GM23338 (cell line): ENCODE measurements at regions not wholly inside any gene's neighbourhood (a gene's known extent, or its start where the extent isn't known, plus 50 kb on each side); places are given as distances from the start of the nearest gene placed in this dataset.

Source experiments
- ATAC-seq: fragments of 200-7000 bp; cut with Tn5 transposase; 3 replicates; pipeline ENCODE4 v1.9.1; 2020
- DNase-seq: peaks from one replicate; pipeline ENCODE4 v3.0.0-alpha.2; 2015; ENCODE audit warnings: low spot score
- H2AFZ ChIP-seq: fragments of 200-600 bp; sonication (generic); 2 replicates; pipeline ENCODE4 v1.8.0; 2016; ENCODE audit warnings: antibody characterized with exemption, mild to moderate bottlenecking, moderate library complexity
- H3F3A ChIP-seq: fragments of 200-600 bp; sonication (generic); replicated peaks from 2 replicates; pipeline ENCODE4 v1.8.0; 2017; ENCODE audit warnings: antibody characterized with exemption, mixed run types, low read depth
- H3K27ac ChIP-seq: fragments of 200-600 bp; sonication (generic); 2 replicates; pipeline ENCODE4 v1.6.1; 2016; ENCODE audit warnings: low read depth
- H3K27me3 ChIP-seq: fragments of 200-600 bp; sonication (generic); 2 replicates; pipeline ENCODE4 v1.8.0; 2016; ENCODE audit warnings: mild to moderate bottlenecking, mixed run types, moderate library complexity; ENCODE audit not compliant: insufficient read depth
- H3K36me3 ChIP-seq: fragments of 200-600 bp; sonication (generic); 2 replicates; pipeline ENCODE4 v1.8.0; 2016; ENCODE audit warnings: mild to moderate bottlenecking; ENCODE audit not compliant: insufficient read depth
- H3K4me1 ChIP-seq: fragments of 200-600 bp; sonication (generic); 2 replicates; pipeline ENCODE4 v1.8.0; 2016; ENCODE audit warnings: mild to moderate bottlenecking, moderate library complexity; ENCODE audit not compliant: insufficient read depth
- H3K4me2 ChIP-seq: fragments of 200-600 bp; sonication (generic); 2 replicates; pipeline ENCODE4 v1.7.1; 2017; ENCODE audit warnings: mixed run types
- H3K4me3 ChIP-seq: fragments of 200-600 bp; sonication (generic); 2 replicates; pipeline ENCODE4 v1.6.1; 2016; ENCODE audit warnings: mixed run types
- H3K79me2 ChIP-seq: fragments of 200-600 bp; sonication (generic); replicated peaks from 2 replicates; pipeline ENCODE4 v1.8.0; 2017; ENCODE audit warnings: mild to moderate bottlenecking; ENCODE audit not compliant: insufficient read depth
- H3K9me2 ChIP-seq: fragments of 200-600 bp; sonication (generic); 2 replicates; pipeline ENCODE4 v1.8.0; 2017; ENCODE audit not compliant: insufficient read depth
- H4K20me1 ChIP-seq: fragments of 200-600 bp; sonication (generic); replicated peaks from 2 replicates; pipeline ENCODE4 v1.8.0; 2017; ENCODE audit warnings: mild to moderate bottlenecking; ENCODE audit not compliant: insufficient read depth
- H3K27ac Mint-ChIP-seq: 2 replicates; pipeline ENCODE4 v1.8.0; 2020; ENCODE audit warnings: inconsistent platforms, mild to moderate bottlenecking, moderate library complexity, mixed read lengths
- H3K27me3 Mint-ChIP-seq: 3 replicates; pipeline ENCODE4 v1.8.0; 2022; ENCODE audit warnings: low read depth, mild to moderate bottlenecking, moderate library complexity, mixed read lengths, inconsistent platforms; ENCODE audit not compliant: insufficient read depth, poor library complexity
- H3K36me3 Mint-ChIP-seq: 3 replicates; pipeline ENCODE4 v1.8.0; 2021; ENCODE audit warnings: low read depth, mild to moderate bottlenecking, inconsistent platforms, moderate library complexity, mixed read lengths
- H3K4me1 Mint-ChIP-seq: 3 replicates; pipeline ENCODE4 v1.8.0; 2020; ENCODE audit warnings: mild to moderate bottlenecking, inconsistent platforms, mixed read lengths
- H3K4me3 Mint-ChIP-seq: 3 replicates; pipeline ENCODE4 v1.8.0; 2021; ENCODE audit warnings: moderate library complexity, mild to moderate bottlenecking, inconsistent platforms, mixed read lengths
- H3K9me3 Mint-ChIP-seq: 3 replicates; pipeline ENCODE4 v1.8.0; 2020; ENCODE audit warnings: moderate library complexity, mild to moderate bottlenecking, inconsistent platforms, mixed read lengths
- CREB1 ChIP-seq: fragments of 250-450 bp; sonication (Bioruptor Pico); IDR thresholded peaks from 2 replicates; pipeline ENCODE4 v1.5.0; 2020; ENCODE audit warnings: low read depth, mild to moderate bottlenecking, moderate library complexity
- CTCF ChIP-seq, 2 experiments: fragments of 200-600 bp in 1 of 2; sonication (generic) in 1 of 2; conservative IDR thresholded peaks; 2 replicates each; pipeline versions ENCODE4 v1.5.1 to v1.6.1; 2016 to 2017; ENCODE audit warnings: antibody characterized with exemption in 2 of 2, low read depth in 2 of 2, mild to moderate bottlenecking in 2 of 2, moderate library complexity in 1 of 2
- EZH2 ChIP-seq: fragments of 200-600 bp; sonication (generic); IDR thresholded peaks from one replicate; pipeline ENCODE4 v1.8.0; 2017; ENCODE audit warnings: antibody characterized with exemption, mild to moderate bottlenecking, low read depth; ENCODE audit not compliant: unreplicated experiment
- EZH2phosphoT487 ChIP-seq: fragments of 200-600 bp; sonication (generic); IDR thresholded peaks from one replicate; pipeline ENCODE4 v1.8.1; 2018; ENCODE audit warnings: antibody characterized with exemption; ENCODE audit not compliant: unreplicated experiment
- JUNB ChIP-seq: IDR thresholded peaks from one replicate; pipeline ENCODE4 v1.6.1; 2016; ENCODE audit warnings: antibody characterized with exemption; ENCODE audit not compliant: unreplicated experiment
- NANOG ChIP-seq: IDR thresholded peaks from 2 replicates; pipeline ENCODE4 v1.6.1; 2016; ENCODE audit warnings: antibody characterized with exemption, borderline replicate concordance
- POLR2AphosphoS5 ChIP-seq: IDR thresholded peaks from 2 replicates; pipeline ENCODE4 v1.6.1; 2016; ENCODE audit warnings: antibody characterized with exemption, low read depth
- STAT1 ChIP-seq: IDR thresholded peaks from one replicate; pipeline ENCODE4 v1.6.1; 2016; ENCODE audit warnings: antibody characterized with exemption; ENCODE audit not compliant: unreplicated experiment
- ZNF114 ChIP-seq: fragments of 250-450 bp; sonication (Bioruptor Pico); IDR thresholded peaks from 2 replicates; pipeline ENCODE4 v1.5.0; 2020; ENCODE audit warnings: mild to moderate bottlenecking, moderate library complexity
- ZNF331 ChIP-seq: fragments of 250-450 bp; sonication (Bioruptor Pico); IDR thresholded peaks from 2 replicates; pipeline ENCODE4 v1.5.0; 2020; ENCODE audit warnings: low read depth, mild to moderate bottlenecking, moderate library complexity
- TF ChIP-seq, protein P1 (sequence below): IDR thresholded peaks from 2 replicates; pipeline ENCODE4 v1.6.1; 2016; ENCODE audit warnings: antibody characterized with exemption
- TF ChIP-seq, protein P2 (sequence below): fragments of 250-450 bp; sonication (Bioruptor Pico); IDR thresholded peaks from 2 replicates; pipeline ENCODE4 v1.5.0; 2020; ENCODE audit warnings: mild to moderate bottlenecking, moderate library complexity

GRCh38 chr15:62567501-62567900 lies 402.4 kb upstream of the C2CD4B start:
- Mint-ChIP-seq H3K27me3 (peaks cover 4% of the 10 kb centered on the region), H3K36me3 (no peaks in the 10 kb centered on the region), H3K9me3 (no peaks in the 10 kb centered on the region), H3K27ac (no peak overlapping the region; the same call in 1 of the 2 replicates), H3K4me3 (no peak overlapping the region), H3K4me1 (peaks cover 26% of the 10 kb centered on the region)
- Histone ChIP-seq H3K4me1 (no peaks in the 10 kb centered on the region; the same call in 1 of the 2 replicates), H3K27ac (no peak overlapping the region), H3K27me3 (no peaks in the 10 kb centered on the region), H3K9me2 (no peaks in the 10 kb centered on the region), H3F3A (no peaks in the 10 kb centered on the region), H3K79me2 (peaks cover 7% of the 10 kb centered on the region; the same call in 1 of the 2 replicates), H3K4me3 (no peak overlapping the region), H4K20me1 (no peaks in the 10 kb centered on the region; the same call in 1 of the 2 replicates), H3K36me3 (no peaks in the 10 kb centered on the region), H2AFZ (no peak overlapping the region), H3K4me2 (no peak overlapping the region)
- no peak for TF ChIP-seq EZH2phosphoT487
- DNase-seq (no peak), ATAC-seq (no peak)

DNA sequence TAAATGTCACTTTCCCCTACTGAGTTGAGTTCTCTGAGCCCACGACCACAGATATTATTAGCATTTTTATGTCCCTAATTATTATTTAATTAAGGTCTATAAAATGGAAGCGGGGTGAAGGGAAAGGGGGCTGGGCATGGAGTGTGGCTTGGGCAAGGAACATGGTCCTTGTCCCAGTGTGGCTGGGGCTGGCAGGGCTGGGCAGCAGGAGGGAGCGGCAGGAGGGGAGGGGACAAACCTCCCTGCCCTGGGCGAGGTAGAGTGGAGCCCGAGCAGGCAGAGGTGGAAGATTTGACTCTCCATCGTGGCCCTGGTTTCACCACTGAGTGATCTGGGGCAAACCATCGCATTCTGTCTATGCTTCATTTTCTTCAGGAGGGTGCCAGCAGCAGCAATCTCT lies 402.9 kb upstream of the C2CD4B start:
- H3K4me3 ChIP-seq = no peak overlapping the region
- no peak overlapping the region for H3K4me2 ChIP-seq
- no peaks in the 10 kb centered on the region for H3K9me2 ChIP-seq
- H3K4me1 ChIP-seq = no peaks in the 10 kb centered on the region; the same call in 1 of the 2 replicates
- no peaks in the 10 kb centered on the region for H3K36me3 ChIP-seq
- no peak overlapping the region for H3K4me3 Mint-ChIP-seq
- peaks cover 7% of the 10 kb centered on the region; the same call in 1 of the 2 replicates for H3K79me2 ChIP-seq
- no peak overlapping the region for H2AFZ ChIP-seq
- H3K36me3 Mint-ChIP-seq = no peaks in the 10 kb centered on the region
- H3K27ac Mint-ChIP-seq = no peak overlapping the region
- peaks cover 31% of the 10 kb centered on the region for H3K4me1 Mint-ChIP-seq
- DNase-seq (no peak), ATAC-seq (no peak)
- H3F3A ChIP-seq = no peaks in the 10 kb centered on the region
- no peaks in the 10 kb centered on the region; the same call in 1 of the 2 replicates for H4K20me1 ChIP-seq
- H3K27me3 Mint-ChIP-seq = peaks cover 9% of the 10 kb centered on the region
- no peaks in the 10 kb centered on the region for H3K9me3 Mint-ChIP-seq
- no peaks in the 10 kb centered on the region for H3K27me3 ChIP-seq
- no peak overlapping the region for H3K27ac ChIP-seq
- TF ChIP-seq POLR2AphosphoS5 = no peak
- no peak for TF ChIP-seq EZH2phosphoT487
- TF ChIP-seq, protein P1, sequence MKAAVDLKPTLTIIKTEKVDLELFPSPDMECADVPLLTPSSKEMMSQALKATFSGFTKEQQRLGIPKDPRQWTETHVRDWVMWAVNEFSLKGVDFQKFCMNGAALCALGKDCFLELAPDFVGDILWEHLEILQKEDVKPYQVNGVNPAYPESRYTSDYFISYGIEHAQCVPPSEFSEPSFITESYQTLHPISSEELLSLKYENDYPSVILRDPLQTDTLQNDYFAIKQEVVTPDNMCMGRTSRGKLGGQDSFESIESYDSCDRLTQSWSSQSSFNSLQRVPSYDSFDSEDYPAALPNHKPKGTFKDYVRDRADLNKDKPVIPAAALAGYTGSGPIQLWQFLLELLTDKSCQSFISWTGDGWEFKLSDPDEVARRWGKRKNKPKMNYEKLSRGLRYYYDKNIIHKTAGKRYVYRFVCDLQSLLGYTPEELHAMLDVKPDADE = no peak
- no peak for TF ChIP-seq CREB1
- no peak for TF ChIP-seq STAT1
- TF ChIP-seq ZNF114 (CRISPR knock-in tag) = no peak
- no peak for TF ChIP-seq JUNB
- no peak for TF ChIP-seq ZNF331 (CRISPR knock-in tag)
- TF ChIP-seq, protein P2, sequence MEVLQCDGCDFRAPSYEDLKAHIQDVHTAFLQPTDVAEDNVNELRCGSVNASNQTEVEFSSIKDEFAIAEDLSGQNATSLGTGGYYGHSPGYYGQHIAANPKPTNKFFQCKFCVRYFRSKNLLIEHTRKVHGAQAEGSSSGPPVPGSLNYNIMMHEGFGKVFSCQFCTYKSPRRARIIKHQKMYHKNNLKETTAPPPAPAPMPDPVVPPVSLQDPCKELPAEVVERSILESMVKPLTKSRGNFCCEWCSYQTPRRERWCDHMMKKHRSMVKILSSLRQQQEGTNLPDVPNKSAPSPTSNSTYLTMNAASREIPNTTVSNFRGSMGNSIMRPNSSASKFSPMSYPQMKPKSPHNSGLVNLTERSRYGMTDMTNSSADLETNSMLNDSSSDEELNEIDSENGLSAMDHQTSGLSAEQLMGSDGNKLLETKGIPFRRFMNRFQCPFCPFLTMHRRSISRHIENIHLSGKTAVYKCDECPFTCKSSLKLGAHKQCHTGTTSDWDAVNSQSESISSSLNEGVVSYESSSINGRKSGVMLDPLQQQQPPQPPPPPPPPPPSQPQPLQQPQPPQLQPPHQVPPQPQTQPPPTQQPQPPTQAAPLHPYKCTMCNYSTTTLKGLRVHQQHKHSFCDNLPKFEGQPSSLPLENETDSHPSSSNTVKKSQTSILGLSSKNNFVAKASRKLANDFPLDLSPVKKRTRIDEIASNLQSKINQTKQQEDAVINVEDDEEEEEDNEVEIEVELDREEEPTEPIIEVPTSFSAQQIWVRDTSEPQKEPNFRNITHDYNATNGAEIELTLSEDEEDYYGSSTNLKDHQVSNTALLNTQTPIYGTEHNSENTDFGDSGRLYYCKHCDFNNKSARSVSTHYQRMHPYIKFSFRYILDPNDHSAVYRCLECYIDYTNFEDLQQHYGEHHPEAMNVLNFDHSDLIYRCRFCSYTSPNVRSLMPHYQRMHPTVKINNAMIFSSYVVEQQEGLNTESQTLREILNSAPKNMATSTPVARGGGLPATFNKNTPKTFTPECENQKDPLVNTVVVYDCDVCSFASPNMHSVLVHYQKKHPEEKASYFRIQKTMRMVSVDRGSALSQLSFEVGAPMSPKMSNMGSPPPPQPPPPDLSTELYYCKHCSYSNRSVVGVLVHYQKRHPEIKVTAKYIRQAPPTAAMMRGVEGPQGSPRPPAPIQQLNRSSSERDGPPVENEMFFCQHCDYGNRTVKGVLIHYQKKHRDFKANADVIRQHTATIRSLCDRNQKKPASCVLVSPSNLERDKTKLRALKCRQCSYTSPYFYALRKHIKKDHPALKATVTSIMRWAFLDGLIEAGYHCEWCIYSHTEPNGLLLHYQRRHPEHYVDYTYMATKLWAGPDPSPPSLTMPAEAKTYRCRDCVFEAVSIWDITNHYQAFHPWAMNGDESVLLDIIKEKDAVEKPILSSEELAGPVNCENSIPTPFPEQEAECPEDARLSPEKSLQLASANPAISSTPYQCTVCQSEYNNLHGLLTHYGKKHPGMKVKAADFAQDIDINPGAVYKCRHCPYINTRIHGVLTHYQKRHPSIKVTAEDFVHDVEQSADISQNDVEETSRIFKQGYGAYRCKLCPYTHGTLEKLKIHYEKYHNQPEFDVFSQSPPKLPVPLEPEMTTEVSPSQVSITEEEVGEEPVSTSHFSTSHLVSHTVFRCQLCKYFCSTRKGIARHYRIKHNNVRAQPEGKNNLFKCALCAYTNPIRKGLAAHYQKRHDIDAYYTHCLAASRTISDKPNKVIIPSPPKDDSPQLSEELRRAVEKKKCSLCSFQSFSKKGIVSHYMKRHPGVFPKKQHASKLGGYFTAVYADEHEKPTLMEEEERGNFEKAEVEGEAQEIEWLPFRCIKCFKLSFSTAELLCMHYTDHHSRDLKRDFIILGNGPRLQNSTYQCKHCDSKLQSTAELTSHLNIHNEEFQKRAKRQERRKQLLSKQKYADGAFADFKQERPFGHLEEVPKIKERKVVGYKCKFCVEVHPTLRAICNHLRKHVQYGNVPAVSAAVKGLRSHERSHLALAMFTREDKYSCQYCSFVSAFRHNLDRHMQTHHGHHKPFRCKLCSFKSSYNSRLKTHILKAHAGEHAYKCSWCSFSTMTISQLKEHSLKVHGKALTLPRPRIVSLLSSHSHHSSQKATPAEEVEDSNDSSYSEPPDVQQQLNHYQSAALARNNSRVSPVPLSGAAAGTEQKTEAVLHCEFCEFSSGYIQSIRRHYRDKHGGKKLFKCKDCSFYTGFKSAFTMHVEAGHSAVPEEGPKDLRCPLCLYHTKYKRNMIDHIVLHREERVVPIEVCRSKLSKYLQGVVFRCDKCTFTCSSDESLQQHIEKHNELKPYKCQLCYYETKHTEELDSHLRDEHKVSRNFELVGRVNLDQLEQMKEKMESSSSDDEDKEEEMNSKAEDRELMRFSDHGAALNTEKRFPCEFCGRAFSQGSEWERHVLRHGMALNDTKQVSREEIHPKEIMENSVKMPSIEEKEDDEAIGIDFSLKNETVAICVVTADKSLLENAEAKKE = no peak
- no peak for TF ChIP-seq CTCF (conservative IDR thresholded peaks at IDR 0.05; ENCODE audit: low read depth in 2 of 2)
- TF ChIP-seq EZH2 = no peak
- TF ChIP-seq NANOG = no peak
